H1 (cell line): ENCODE measurements at regions not wholly inside any gene's neighbourhood (a gene's known extent, or its start where the extent isn't known, plus 50 kb on each side); places are given as distances from the start of the nearest gene placed in this dataset.

Experiments used
- CTCF ChIA-PET: fragments of 300-600 bp; sonication (Branson Sonifier 250); formaldehyde crosslinking; loops from one replicate; lab custom pipeline; 2021; ENCODE audit not compliant: partially characterized antibody; lab: Charles Lee
- POLR2A ChIA-PET: fragments of 300-600 bp; sonication (Branson Sonifier 250); formaldehyde crosslinking; loops from one replicate; lab custom pipeline; 2021; ENCODE audit warnings: inconsistent platforms; ENCODE audit not compliant: partially characterized antibody; lab: Charles Lee
- DNase-seq, 2 experiments: peaks; one replicate each; pipeline versions ENCODE4 v3.0.0 to v3.0.0-alpha.2; 2010 to 2022; ENCODE audit warnings: low spot score in 2 of 2, low read depth in 1 of 2, mixed read lengths in 1 of 2
- FAIRE-seq: peaks from 2 replicates; lab custom pipeline; 2011; peaks lifted over from hg19 to GRCh38; lab: Jason Lieb, UNC
- H2AFZ ChIP-seq: 2 replicates; pipeline ENCODE4 v1.8.1; 2012; ENCODE audit warnings: low read length, inconsistent platforms
- H2AK5ac ChIP-seq: 2 replicates; pipeline ENCODE4 v1.6.1; 2013; ENCODE audit warnings: low read depth, low read length
- H2BK120ac ChIP-seq: replicated peaks from 2 replicates; pipeline ENCODE3; 2013; ENCODE audit warnings: low read depth, low read length, inconsistent platforms
- H2BK12ac ChIP-seq: 2 replicates; pipeline ENCODE4 v1.6.1; 2013; ENCODE audit warnings: low read depth, low read length
- H2BK15ac ChIP-seq: 2 replicates; pipeline ENCODE4 v1.6.1; 2013; ENCODE audit warnings: low read length
- H2BK20ac ChIP-seq: 2 replicates; pipeline ENCODE4 v1.6.1; 2013; ENCODE audit warnings: low read length
- H2BK5ac ChIP-seq: 2 replicates; pipeline ENCODE4 v1.6.1; 2013; ENCODE audit warnings: low read depth, low read length
- H3K14ac ChIP-seq: 2 replicates; pipeline ENCODE4 v1.6.1; 2013; ENCODE audit warnings: inconsistent platforms; ENCODE audit not compliant: insufficient read length
- H3K18ac ChIP-seq: 2 replicates; pipeline ENCODE4 v1.6.1; 2013; ENCODE audit warnings: low read length; ENCODE audit errors: extremely low read depth
- H3K23ac ChIP-seq: 2 replicates; pipeline ENCODE4 v1.6.1; 2013; ENCODE audit warnings: inconsistent platforms; ENCODE audit not compliant: insufficient read length
- H3K23me2 ChIP-seq: 2 replicates; pipeline ENCODE4 v1.6.1; 2013; ENCODE audit warnings: low read depth, low read length
- H3K27ac ChIP-seq: 2 replicates; pipeline ENCODE4 v1.6.1; 2011; ENCODE audit warnings: low read depth, low read length, inconsistent platforms
- H3K27me3 ChIP-seq, 4 experiments: replicated peaks in 1 of 4; 1 replicate in 1 of 4; 2 replicates in 3 of 4; pipeline versions ENCODE4 v1.6.1 to v1.8.1; 2011 to 2013; ENCODE audit warnings: low read length in 3 of 4, mild to moderate bottlenecking in 3 of 4, inconsistent platforms in 2 of 4, mixed read lengths in 2 of 4, moderate library complexity in 1 of 4; ENCODE audit not compliant: control insufficient read depth in 3 of 4, insufficient read depth in 3 of 4; ENCODE audit errors: extremely low read depth in 1 of 4
- H3K36me3 ChIP-seq, 4 experiments: 2 replicates each; pipeline versions ENCODE4 v1.6.1 to v1.8.1; 2011 to 2013; ENCODE audit warnings: mild to moderate bottlenecking in 4 of 4, low read length in 3 of 4, moderate library complexity in 2 of 4, control low read depth in 1 of 4, inconsistent platforms in 1 of 4; ENCODE audit not compliant: insufficient read depth in 4 of 4, control insufficient read depth in 2 of 4
- H3K4ac ChIP-seq: replicated peaks from 2 replicates; pipeline ENCODE3; 2013; ENCODE audit warnings: low read length, low read depth, mixed read lengths, inconsistent platforms; ENCODE audit not compliant: insufficient read length
- H3K4me1 ChIP-seq, 4 experiments: replicated peaks in 1 of 4; 1 replicate in 1 of 4; 2 replicates in 3 of 4; pipeline versions ENCODE4 v1.6.1 to v1.8.1; 2011 to 2013; ENCODE audit warnings: low read length in 3 of 4, inconsistent platforms in 2 of 4, mixed read lengths in 1 of 4; ENCODE audit not compliant: insufficient read depth in 4 of 4, control insufficient read depth in 3 of 4
- H3K4me2 ChIP-seq, 2 experiments: 2 replicates each; pipeline versions ENCODE4 v1.6.1 to v1.8.1; 2011 to 2013; ENCODE audit warnings: low read depth in 2 of 2, low read length in 2 of 2, control low read depth in 1 of 2, inconsistent platforms in 1 of 2, mild to moderate bottlenecking in 1 of 2; ENCODE audit not compliant: insufficient read depth in 1 of 2
- H3K4me3 ChIP-seq, 4 experiments: fragments of 200-600, 300-600 bp in 1 of 4; sonication (generic), shearing (Covaris generic), sonication (Bioruptor Twin) in 1 of 4; 2 replicates each; pipeline versions ENCODE4 v1.5.1 to v1.8.1; 2011 to 2016; ENCODE audit warnings: low read length in 4 of 4, low read depth in 3 of 4, control low read depth in 2 of 4, inconsistent platforms in 2 of 4, mild to moderate bottlenecking in 2 of 4, mixed read lengths in 1 of 4, moderate library complexity in 1 of 4; ENCODE audit not compliant: insufficient read depth in 2 of 4; ENCODE audit errors: extremely low read depth in 1 of 4
- H3K56ac ChIP-seq: replicated peaks from 2 replicates; pipeline ENCODE3; 2013; ENCODE audit warnings: low read depth, mild to moderate bottlenecking, mixed read lengths, low read length, inconsistent platforms; ENCODE audit not compliant: insufficient read length
- H3K79me1 ChIP-seq: 2 replicates; pipeline ENCODE4 v1.6.1; 2013; ENCODE audit warnings: low read depth, low read length, control low read depth
- H3K79me2 ChIP-seq, 2 experiments: 2 replicates each; pipeline versions ENCODE4 v1.6.1 to v1.8.1; 2012 to 2013; ENCODE audit warnings: low read length in 2 of 2, mild to moderate bottlenecking in 2 of 2, inconsistent platforms in 1 of 2; ENCODE audit not compliant: insufficient read depth in 2 of 2, control insufficient read depth in 1 of 2
- H3K9ac ChIP-seq, 4 experiments: replicated peaks in 1 of 4; 1 replicate in 1 of 4; 2 replicates in 3 of 4; pipeline versions ENCODE4 v1.6.1 to v1.8.1; 2011 to 2013; ENCODE audit warnings: low read depth in 3 of 4, low read length in 3 of 4, control low read depth in 2 of 4, mild to moderate bottlenecking in 2 of 4, moderate library complexity in 2 of 4, inconsistent platforms in 1 of 4; ENCODE audit errors: extremely low read depth in 1 of 4
- H3K9me3 ChIP-seq, 2 experiments: 2 replicates each; pipeline versions ENCODE4 v1.6.1 to v1.8.1; 2012 to 2013; ENCODE audit warnings: mild to moderate bottlenecking in 2 of 2, moderate library complexity in 2 of 2, control low read depth in 1 of 2, inconsistent platforms in 1 of 2, low read depth in 1 of 2, low read length in 1 of 2, mixed read lengths in 1 of 2; ENCODE audit not compliant: insufficient read depth in 2 of 2
- H4K20me1 ChIP-seq, 2 experiments: replicated peaks in 1 of 2; 2 replicates each; pipeline versions ENCODE3 to v1.8.1; 2011 to 2013; ENCODE audit warnings: inconsistent platforms in 2 of 2, low read length in 2 of 2, mild to moderate bottlenecking in 1 of 2; ENCODE audit not compliant: insufficient read depth in 2 of 2, control insufficient read depth in 1 of 2
- H4K5ac ChIP-seq: 2 replicates; pipeline ENCODE4 v1.6.1; 2013; ENCODE audit warnings: low read length, low read depth, mixed read lengths, inconsistent platforms; ENCODE audit not compliant: insufficient read length
- H4K8ac ChIP-seq: 2 replicates; pipeline ENCODE4 v1.8.0; 2013; ENCODE audit warnings: mild to moderate bottlenecking, moderate library complexity, low read length, inconsistent platforms; ENCODE audit not compliant: insufficient read depth; ENCODE audit errors: extremely low read depth
- H4K91ac ChIP-seq: replicated peaks from 2 replicates; pipeline ENCODE3; 2013; ENCODE audit warnings: low read length, mixed read lengths, inconsistent platforms; ENCODE audit not compliant: insufficient read length
- BACH1 ChIP-seq: IDR thresholded peaks from 2 replicates; pipeline ENCODE4 v1.6.1; 2012; ENCODE audit warnings: low read length, improper control_type of control experiment
- EGR1 ChIP-seq: IDR thresholded peaks from 2 replicates; pipeline ENCODE4 v1.6.1; 2011; ENCODE audit warnings: low read depth, low read length, borderline replicate concordance
- GTF2F1 ChIP-seq: IDR thresholded peaks from 2 replicates; pipeline ENCODE4 v1.6.1; 2012; ENCODE audit warnings: low read depth, low read length, improper control_type of control experiment, borderline replicate concordance
- HDAC2 ChIP-seq, 2 experiments: fragments of 300-600 bp in 1 of 2; sonication (generic) in 1 of 2; IDR thresholded peaks; 2 replicates each; pipeline ENCODE4 v1.6.1; 2011 to 2012; ENCODE audit warnings: low read depth in 2 of 2, low read length in 2 of 2, mild to moderate bottlenecking in 2 of 2, moderate library complexity in 2 of 2, borderline replicate concordance in 1 of 2, inconsistent platforms in 1 of 2
- RNF2 ChIP-seq: fragments of 200-900, 300-1000 bp; sonication (generic); IDR thresholded peaks from 2 replicates; pipeline ENCODE4 v1.7.1; 2016; ENCODE audit warnings: borderline replicate concordance, low read depth, mild to moderate bottlenecking, antibody characterized with exemption, low read length; ENCODE audit not compliant: poor library complexity, severe bottlenecking; ENCODE audit errors: missing control alignments
- SP1 ChIP-seq: IDR thresholded peaks from 2 replicates; pipeline ENCODE4 v1.6.1; 2011; ENCODE audit warnings: low read depth, low read length
- TCF12 ChIP-seq: IDR thresholded peaks from 2 replicates; pipeline ENCODE4 v1.6.1; 2011; ENCODE audit warnings: low read depth, mild to moderate bottlenecking, low read length
- WGBS, 2 experiments: shearing (Covaris generic) in 1 of 2; methylation state at CpG; one replicate each; pipeline versions ENCODE4 v1.1.6 to v1.1.7; 2013 to 2015; ENCODE audit warnings: low lambda C conversion rate in 2 of 2, mixed read lengths in 2 of 2, inconsistent platforms in 1 of 2, low coverage in 1 of 2, missing lambda C conversion rate in 1 of 2; ENCODE audit not compliant: insufficient replicate concordance in 2 of 2, insufficient coverage in 1 of 2, insufficient read length in 1 of 2; ENCODE audit errors: extremely low coverage in 1 of 2, missing lambda C conversion rate in 1 of 2; 5-methylcytosine and 5-hydroxymethylcytosine counted together
- TF ChIP-seq, protein P1 (sequence below), 3 experiments: IDR thresholded peaks; 1 replicate in 2 of 3; 2 replicates in 1 of 3; pipeline versions ENCODE4 v1.5.1 to v1.6.1; 2011; ENCODE audit warnings: low read length in 3 of 3, mild to moderate bottlenecking in 3 of 3, inconsistent platforms in 2 of 3, low read depth in 1 of 3, moderate library complexity in 1 of 3; ENCODE audit not compliant: insufficient read depth in 1 of 3; ENCODE audit errors: control extremely low read depth in 1 of 3

GRCh38 chr12:19704966-19705365 lies 265.7 kb downstream of the AEBP2 start:
- no peak overlapping the region for H2AK5ac ChIP-seq
- DNase-seq: no peak
- peaks cover 3 to 8% of the 10 kb centered on the region in 2 experiments; a peak in 2 of 4 replicates for H3K9me3 ChIP-seq
- H3K27ac ChIP-seq: no peak overlapping the region
- no peak overlapping the region for H3K14ac ChIP-seq
- no peaks in the 10 kb centered on the region for H3K4me1 ChIP-seq
- no peak overlapping the region for H4K8ac ChIP-seq
- H3K27me3 ChIP-seq: no peaks in the 10 kb centered on the region
- H3K23me2 ChIP-seq: no peaks in the 10 kb centered on the region
- no peak overlapping the region for H2AFZ ChIP-seq
- ChIA-PET CTCF (interaction anchor here (0.6 kb wide), 1 partner anchor 1225 kb away, joined by 3 read pairs; no protein-coding TSS in a partner anchor), POLR2A (interaction anchor here (0.5 kb wide), 1 partner anchor 63 kb away, joined by 3 read pairs; no protein-coding TSS in a partner anchor)
- H4K5ac ChIP-seq: no peak overlapping the region
- H3K79me1 ChIP-seq: no peaks in the 10 kb centered on the region
- no peak overlapping the region for H2BK5ac ChIP-seq
- H4K91ac ChIP-seq: no peak overlapping the region
- TF ChIP-seq TCF12 (no peak), SP1 (no peak), BACH1 (no peak), RNF2 (no peak), GTF2F1 (no peak), HDAC2 (IDR thresholded peaks at IDR 0.05; ENCODE audit: borderline replicate concordance in 1 of 2, low read depth in 2 of 2, low read length in 2 of 2) (no peak), EGR1 (no peak)
- TF ChIP-seq, protein P1, sequence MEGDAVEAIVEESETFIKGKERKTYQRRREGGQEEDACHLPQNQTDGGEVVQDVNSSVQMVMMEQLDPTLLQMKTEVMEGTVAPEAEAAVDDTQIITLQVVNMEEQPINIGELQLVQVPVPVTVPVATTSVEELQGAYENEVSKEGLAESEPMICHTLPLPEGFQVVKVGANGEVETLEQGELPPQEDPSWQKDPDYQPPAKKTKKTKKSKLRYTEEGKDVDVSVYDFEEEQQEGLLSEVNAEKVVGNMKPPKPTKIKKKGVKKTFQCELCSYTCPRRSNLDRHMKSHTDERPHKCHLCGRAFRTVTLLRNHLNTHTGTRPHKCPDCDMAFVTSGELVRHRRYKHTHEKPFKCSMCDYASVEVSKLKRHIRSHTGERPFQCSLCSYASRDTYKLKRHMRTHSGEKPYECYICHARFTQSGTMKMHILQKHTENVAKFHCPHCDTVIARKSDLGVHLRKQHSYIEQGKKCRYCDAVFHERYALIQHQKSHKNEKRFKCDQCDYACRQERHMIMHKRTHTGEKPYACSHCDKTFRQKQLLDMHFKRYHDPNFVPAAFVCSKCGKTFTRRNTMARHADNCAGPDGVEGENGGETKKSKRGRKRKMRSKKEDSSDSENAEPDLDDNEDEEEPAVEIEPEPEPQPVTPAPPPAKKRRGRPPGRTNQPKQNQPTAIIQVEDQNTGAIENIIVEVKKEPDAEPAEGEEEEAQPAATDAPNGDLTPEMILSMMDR (IDR thresholded peaks at IDR 0.05; ENCODE audit: control extremely low read depth in 1 of 3, insufficient read depth in 1 of 3, low read depth in 1 of 3, low read length in 3 of 3): no peak
- H2BK20ac ChIP-seq: no peak overlapping the region
- no peak overlapping the region for H2BK12ac ChIP-seq
- no peak overlapping the region for H3K56ac ChIP-seq
- H3K4me2 ChIP-seq: no peak overlapping the region
- H3K18ac ChIP-seq: no peak overlapping the region
- no peak overlapping the region for H3K4me3 ChIP-seq
- FAIRE-seq: no peak
- H2BK120ac ChIP-seq: no peak overlapping the region
- H3K4ac ChIP-seq: no peak overlapping the region
- no peak overlapping the region for H3K23ac ChIP-seq
- H3K36me3 ChIP-seq: no peaks in the 10 kb centered on the region
- no peaks in the 10 kb centered on the region for H4K20me1 ChIP-seq
- no peak overlapping the region for H2BK15ac ChIP-seq
- WGBS, 2 experiments: 86% methylated on average over 1 of the region's 1 CpG; no CpG with 5 or more reads in 1 of the 2 experiments
- H3K9ac ChIP-seq: no peak overlapping the region
- H3K79me2 ChIP-seq: no peaks in the 10 kb centered on the region
